ENCODE measurements at regions not wholly inside any gene's neighbourhood (a gene's known extent, or its start where the extent isn't known, plus 50 kb on each side); places are given as distances from the start of the nearest gene placed in this dataset.
A peak's percentile ranks its signal among the peaks of the same experiment; 100 is the strongest.

DNA sequence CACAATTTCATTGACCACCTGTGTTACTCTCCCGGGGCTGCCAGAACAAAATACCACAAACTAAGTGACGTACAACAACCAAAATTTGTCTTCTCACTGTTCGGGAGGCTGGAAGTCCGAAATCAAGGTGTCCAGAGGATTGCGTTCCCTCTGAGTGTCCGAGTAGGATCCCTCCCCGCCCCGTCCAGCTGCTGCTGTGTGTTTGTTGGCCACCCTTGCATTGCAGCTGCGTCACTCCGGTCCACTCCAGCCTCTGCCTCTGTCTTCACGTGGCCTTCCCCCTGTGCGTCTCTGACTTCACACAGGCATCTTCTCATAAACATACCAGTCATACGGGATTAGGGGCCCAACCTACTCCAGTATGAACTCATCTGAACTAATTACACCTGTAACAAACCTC, 251.8 kb upstream of the SMIM21 start:
- ChIA-PET CTCF (no interaction called here), POLR2A (no interaction called here)
- no TSS peak for BruUV-seq (replicated peaks)
- H3K27ac Mint-ChIP-seq (ENCODE audit: low read depth, unreplicated experiment), result no peak overlapping the region
- H3K4me1 Mint-ChIP-seq (ENCODE audit: insufficient read depth, unreplicated experiment), result peaks cover 9% of the 10 kb centered on the region
- DNase-seq (ENCODE audit: unreplicated experiment), result no peak
- H3K27me3 Mint-ChIP-seq (ENCODE audit: insufficient read depth, unreplicated experiment), result no peaks in the 10 kb centered on the region
- H3K4me3 Mint-ChIP-seq (ENCODE audit: unreplicated experiment), result no peak overlapping the region
- TF ChIP-seq, protein P1, sequence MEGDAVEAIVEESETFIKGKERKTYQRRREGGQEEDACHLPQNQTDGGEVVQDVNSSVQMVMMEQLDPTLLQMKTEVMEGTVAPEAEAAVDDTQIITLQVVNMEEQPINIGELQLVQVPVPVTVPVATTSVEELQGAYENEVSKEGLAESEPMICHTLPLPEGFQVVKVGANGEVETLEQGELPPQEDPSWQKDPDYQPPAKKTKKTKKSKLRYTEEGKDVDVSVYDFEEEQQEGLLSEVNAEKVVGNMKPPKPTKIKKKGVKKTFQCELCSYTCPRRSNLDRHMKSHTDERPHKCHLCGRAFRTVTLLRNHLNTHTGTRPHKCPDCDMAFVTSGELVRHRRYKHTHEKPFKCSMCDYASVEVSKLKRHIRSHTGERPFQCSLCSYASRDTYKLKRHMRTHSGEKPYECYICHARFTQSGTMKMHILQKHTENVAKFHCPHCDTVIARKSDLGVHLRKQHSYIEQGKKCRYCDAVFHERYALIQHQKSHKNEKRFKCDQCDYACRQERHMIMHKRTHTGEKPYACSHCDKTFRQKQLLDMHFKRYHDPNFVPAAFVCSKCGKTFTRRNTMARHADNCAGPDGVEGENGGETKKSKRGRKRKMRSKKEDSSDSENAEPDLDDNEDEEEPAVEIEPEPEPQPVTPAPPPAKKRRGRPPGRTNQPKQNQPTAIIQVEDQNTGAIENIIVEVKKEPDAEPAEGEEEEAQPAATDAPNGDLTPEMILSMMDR (IDR thresholded peaks at IDR 0.05; ENCODE audit: unreplicated experiment), result no peak
- no peaks in the 10 kb centered on the region for H3K36me3 Mint-ChIP-seq (ENCODE audit: insufficient read depth, unreplicated experiment)
- intact Hi-C loops (cut with micrococcal nuclease), result no loop called here
- peaks cover 9% of the 10 kb centered on the region for H3K9me3 Mint-ChIP-seq (ENCODE audit: unreplicated experiment)

DNA sequence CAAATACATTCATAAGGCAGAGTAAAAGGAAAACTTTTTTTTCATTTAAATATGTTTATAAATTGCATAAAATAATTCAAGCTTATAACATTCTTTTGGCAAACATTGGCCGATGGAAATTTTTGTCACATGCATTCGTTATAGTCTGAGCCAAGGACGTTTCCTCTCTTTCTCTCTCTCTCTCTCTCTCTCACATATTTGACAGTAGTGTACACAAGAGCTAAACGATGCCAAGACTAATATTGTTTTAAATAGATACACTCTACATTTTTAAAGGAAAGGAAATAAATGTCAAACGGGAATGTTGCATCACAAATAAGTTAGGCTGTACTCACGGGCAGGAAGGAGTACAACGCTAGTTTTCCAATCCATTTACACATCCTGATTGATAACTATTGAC, 251.1 kb upstream of the SMIM21 start:
- H3K4me1 Mint-ChIP-seq (ENCODE audit: insufficient read depth, unreplicated experiment), result peaks cover 9% of the 10 kb centered on the region
- TF ChIP-seq, protein P1 (IDR thresholded peaks at IDR 0.05; ENCODE audit: unreplicated experiment), result no peak
- H3K4me3 Mint-ChIP-seq (ENCODE audit: unreplicated experiment), result peak overlapping the region; percentile 47
- H3K27me3 Mint-ChIP-seq (ENCODE audit: insufficient read depth, unreplicated experiment), result no peaks in the 10 kb centered on the region
- DNase-seq (ENCODE audit: unreplicated experiment), result peak; percentile 48
- no peak overlapping the region for H3K27ac Mint-ChIP-seq (ENCODE audit: low read depth, unreplicated experiment)
- H3K9me3 Mint-ChIP-seq (ENCODE audit: unreplicated experiment), result peaks cover 13% of the 10 kb centered on the region
- no TSS peak for BruUV-seq (replicated peaks)
- H3K36me3 Mint-ChIP-seq (ENCODE audit: insufficient read depth, unreplicated experiment), result no peaks in the 10 kb centered on the region
- intact Hi-C loops (cut with micrococcal nuclease), result no loop called here
- ChIA-PET POLR2A (no interaction called here), CTCF (no interaction called here)

DNA sequence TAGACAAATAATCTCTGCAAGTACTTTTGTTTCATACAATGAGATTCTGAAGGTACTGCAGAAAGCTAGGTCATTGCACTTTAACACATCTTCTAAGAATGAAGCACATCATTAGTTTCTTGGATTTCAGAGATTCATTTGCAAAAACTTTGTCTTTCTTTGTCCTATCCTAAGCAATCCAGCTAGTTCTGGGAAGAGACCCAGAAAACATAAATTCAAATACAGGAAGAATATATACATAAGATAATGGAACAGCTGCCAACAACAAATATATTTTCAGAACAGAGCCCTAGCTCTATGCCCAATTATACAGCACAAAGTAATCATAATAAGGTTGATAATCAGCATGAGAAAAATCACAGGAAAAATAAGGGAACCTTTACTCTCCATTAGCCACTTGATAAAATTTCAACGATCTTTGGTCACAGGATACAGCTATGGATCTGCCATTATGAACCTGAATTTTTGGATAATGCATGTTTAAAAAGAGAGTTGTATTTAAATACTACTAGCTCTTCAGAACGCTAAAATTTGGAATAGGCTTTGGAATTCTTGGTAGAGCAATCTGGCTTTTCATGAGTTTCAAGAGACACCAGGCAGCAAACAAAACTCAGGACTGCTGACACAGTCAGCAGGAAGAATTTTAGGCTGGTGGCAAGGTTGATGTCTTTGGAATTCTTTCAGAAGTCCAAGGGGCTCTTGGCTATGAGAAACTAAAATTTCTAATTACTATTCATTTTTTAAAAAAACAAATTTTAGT, 250.4 kb upstream of the SMIM21 start:
- CTCF ChIA-PET, result interaction anchor here (0.7 kb wide), 1 partner anchor 43 kb away, joined by 3 read pairs; no protein-coding TSS in a partner anchor
- peaks cover 13% of the 10 kb centered on the region for H3K9me3 Mint-ChIP-seq (ENCODE audit: unreplicated experiment)
- intact Hi-C loops (cut with micrococcal nuclease), result no loop called here
- H3K27ac Mint-ChIP-seq (ENCODE audit: low read depth, unreplicated experiment), result no peak overlapping the region
- no peaks in the 10 kb centered on the region for H3K36me3 Mint-ChIP-seq (ENCODE audit: insufficient read depth, unreplicated experiment)
- no peaks in the 10 kb centered on the region for H3K27me3 Mint-ChIP-seq (ENCODE audit: insufficient read depth, unreplicated experiment)
- POLR2A ChIA-PET, result no interaction called here
- DNase-seq (ENCODE audit: unreplicated experiment), result no peak
- TF ChIP-seq, protein P1 (IDR thresholded peaks at IDR 0.05; ENCODE audit: unreplicated experiment), result no peak
- no peak overlapping the region for H3K4me3 Mint-ChIP-seq (ENCODE audit: unreplicated experiment)
- peaks cover 9% of the 10 kb centered on the region for H3K4me1 Mint-ChIP-seq (ENCODE audit: insufficient read depth, unreplicated experiment)
- no TSS peak for BruUV-seq (replicated peaks)

DNA sequence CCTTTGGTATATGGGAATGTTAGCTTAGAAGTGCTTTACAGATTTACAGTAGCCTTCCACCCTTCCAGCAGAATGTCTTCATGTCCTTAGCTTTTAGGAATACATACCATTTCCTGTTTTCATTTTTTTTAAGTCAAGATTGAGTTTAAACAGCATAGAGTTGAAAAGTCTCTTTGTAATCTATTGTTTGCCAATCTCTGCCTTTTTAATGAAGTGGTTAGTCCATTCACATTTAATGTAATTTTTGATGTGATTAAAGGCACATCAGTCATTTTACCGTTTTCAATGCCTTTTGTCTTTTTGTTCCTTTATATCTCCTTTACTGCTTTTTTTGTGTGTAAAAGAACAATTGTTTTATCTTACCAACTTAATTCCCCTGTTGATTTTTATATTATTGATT, 233.4 kb upstream of the SMIM21 start:
- TF ChIP-seq, protein P1 (IDR thresholded peaks at IDR 0.05; ENCODE audit: unreplicated experiment), result no peak
- H3K9me3 Mint-ChIP-seq (ENCODE audit: unreplicated experiment), result peaks cover 17% of the 10 kb centered on the region
- DNase-seq (ENCODE audit: unreplicated experiment), result no peak
- intact Hi-C loops (cut with micrococcal nuclease), result no loop called here
- no TSS peak for BruUV-seq (replicated peaks)
- no peak overlapping the region for H3K27ac Mint-ChIP-seq (ENCODE audit: low read depth, unreplicated experiment)
- ChIA-PET CTCF (no interaction called here), POLR2A (no interaction called here)
- H3K4me1 Mint-ChIP-seq (ENCODE audit: insufficient read depth, unreplicated experiment), result no peaks in the 10 kb centered on the region
- no peak overlapping the region for H3K4me3 Mint-ChIP-seq (ENCODE audit: unreplicated experiment)
- H3K27me3 Mint-ChIP-seq (ENCODE audit: insufficient read depth, unreplicated experiment), result no peaks in the 10 kb centered on the region
- H3K36me3 Mint-ChIP-seq (ENCODE audit: insufficient read depth, unreplicated experiment), result no peaks in the 10 kb centered on the region

Measured in MCF 10A (cell line).